Vagina (tissue), 2 donors: ENCODE measurements at regions not wholly inside any gene's neighbourhood (a gene's known extent, or its start where the extent isn't known, plus 50 kb on each side); places are given as distances from the start of the nearest gene placed in this dataset.
"Not testable (repeated sequence)": the region's sequence is repeated elsewhere in the genome, so short reads cannot be mapped to it uniquely, and the experiment has no call there.

Source experiments
- DNase-seq, 2 donors: peaks; one replicate each; pipeline ENCODE4 v3.0.0-alpha.2; 2017; ENCODE audit errors: extremely low spot score in 2 of 2
- H3K27ac ChIP-seq: fragments of 200-600 bp; sonication (generic); one replicate; pipeline ENCODE4 v1.5.1; 2019
- H3K27me3 ChIP-seq: fragments of 200-600 bp; sonication (generic); one replicate; pipeline ENCODE4 v1.5.1; 2019
- H3K36me3 ChIP-seq, 2 donors: fragments of 200-600 bp; sonication (generic); one replicate each; pipeline ENCODE4 v1.5.1; 2017 to 2019
- H3K4me1 ChIP-seq: fragments of 200-600 bp; sonication (generic); one replicate; pipeline ENCODE4 v1.5.1; 2019
- H3K4me3 ChIP-seq, 2 donors: fragments of 200-600 bp; sonication (generic); 1 replicate in 1 of 2; 2 replicates in 1 of 2; pipeline ENCODE4 v1.5.1; 2016 to 2019
- H3K9me3 ChIP-seq: fragments of 200-600 bp; sonication (generic); one replicate; pipeline ENCODE4 v1.5.1; 2019
- CTCF ChIP-seq, 3 experiments: fragments of 450-650 bp in 2 of 3; fragments of 200-600 bp in 1 of 3; sonication (generic) in 1 of 3; IDR thresholded peaks; one replicate each; pipeline ENCODE4 v1.5.1; 2017 to 2019; ENCODE audit warnings: antibody characterized with exemption in 3 of 3, mild to moderate bottlenecking in 2 of 3, moderate library complexity in 2 of 3
- POLR2A ChIP-seq, 2 donors: fragments of 450-650 bp; IDR thresholded peaks; one replicate each; pipeline ENCODE4 v1.6.1; 2017; ENCODE audit warnings: antibody characterized with exemption in 2 of 2, mild to moderate bottlenecking in 2 of 2, moderate library complexity in 2 of 2
- POLR2AphosphoS5 ChIP-seq, 2 donors: sonication (generic); formaldehyde crosslinking; IDR thresholded peaks; one replicate each; pipeline ENCODE4 v1.9.0; 2017; ENCODE audit warnings: antibody characterized with exemption in 2 of 2, mild to moderate bottlenecking in 2 of 2, low read depth in 1 of 2; ENCODE audit not compliant: insufficient read depth in 1 of 2
- intact Hi-C: fragments of 100-400 bp; cut with DNase I; formaldehyde crosslinking; loops from one replicate; pipeline ENCODE4 v1.15.1; 2023

- no peak overlapping the region for H3K27ac ChIP-seq
- H3K9me3 ChIP-seq: no peaks in the 10 kb centered on the region
Measured at GRCh38 chr5:87588316-87588715, 175.6 kb upstream of the CCNH start.

GRCh38 chr5:87583704-87584103 is 171.0 kb upstream of the CCNH start:
- intact Hi-C loops, DNase-seq, H3K27me3 ChIP-seq, H3K4me3 ChIP-seq, H3K4me1 ChIP-seq, H3K36me3 ChIP-seq, H3K27ac ChIP-seq, H3K9me3 ChIP-seq: not testable (repeated sequence)

More at GRCh38 chr5:87588316-87588715, 175.6 kb upstream of the CCNH start:
- DNase-seq: no peak
- Histone ChIP-seq H3K27me3 (no peaks in the 10 kb centered on the region), H3K36me3 (no peaks in the 10 kb centered on the region), H3K4me3 (no peak overlapping the region), H3K4me1 (no peaks in the 10 kb centered on the region)
- no peak for TF ChIP-seq CTCF (IDR thresholded peaks at IDR 0.05)
- TF ChIP-seq POLR2A (IDR thresholded peaks at IDR 0.05): no peak
- TF ChIP-seq POLR2AphosphoS5 (IDR thresholded peaks at IDR 0.05; ENCODE audit: insufficient read depth in 1 of 2, low read depth in 1 of 2): no peak
- intact Hi-C loops: no loop called here

GRCh38 chr5:87582149-87582548 is 169.4 kb upstream of the CCNH start:
- Histone ChIP-seq H3K9me3 (no peaks in the 10 kb centered on the region), H3K27me3 (no peaks in the 10 kb centered on the region), H3K4me1 (no peaks in the 10 kb centered on the region), H3K36me3 (no peaks in the 10 kb centered on the region), H3K27ac (no peak overlapping the region), H3K4me3 (no peak overlapping the region)
- DNase-seq: no peak
- no peak for TF ChIP-seq POLR2AphosphoS5 (IDR thresholded peaks at IDR 0.05; ENCODE audit: insufficient read depth in 1 of 2, low read depth in 1 of 2)
- TF ChIP-seq POLR2A (IDR thresholded peaks at IDR 0.05): no peak
- TF ChIP-seq CTCF (IDR thresholded peaks at IDR 0.05): no peak
- intact Hi-C loops: no loop called here

- intact Hi-C loops: no loop called here
- DNase-seq: no peak
- Histone ChIP-seq H3K36me3 (no peaks in the 10 kb centered on the region), H3K27ac (no peak overlapping the region), H3K27me3 (no peaks in the 10 kb centered on the region), H3K4me1 (no peaks in the 10 kb centered on the region), H3K9me3 (no peaks in the 10 kb centered on the region), H3K4me3 (no peak overlapping the region)
- TF ChIP-seq POLR2AphosphoS5 (IDR thresholded peaks at IDR 0.05; ENCODE audit: insufficient read depth in 1 of 2, low read depth in 1 of 2) (no peak), CTCF (IDR thresholded peaks at IDR 0.05) (no peak), POLR2A (IDR thresholded peaks at IDR 0.05) (no peak)
Measured at GRCh38 chr5:87581661-87582060, 168.9 kb upstream of the CCNH start.

GRCh38 chr5:87579678-87580077 is 166.9 kb upstream of the CCNH start:
- H3K27ac ChIP-seq: no peak overlapping the region
- intact Hi-C loops: no loop called here

More at GRCh38 chr5:87579678-87580077, 166.9 kb upstream of the CCNH start:
- no peaks in the 10 kb centered on the region for H3K36me3 ChIP-seq
- H3K4me3 ChIP-seq: no peak overlapping the region
- DNase-seq: no peak
- H3K27me3 ChIP-seq: no peaks in the 10 kb centered on the region
- no peaks in the 10 kb centered on the region for H3K9me3 ChIP-seq
- no peak for TF ChIP-seq POLR2A (IDR thresholded peaks at IDR 0.05)
- no peak for TF ChIP-seq POLR2AphosphoS5 (IDR thresholded peaks at IDR 0.05; ENCODE audit: insufficient read depth in 1 of 2, low read depth in 1 of 2)
- no peak for TF ChIP-seq CTCF (IDR thresholded peaks at IDR 0.05)
- no peaks in the 10 kb centered on the region for H3K4me1 ChIP-seq
